ENCODE measurements at regions not wholly inside any gene's neighbourhood (a gene's known extent, or its start where the extent isn't known, plus 50 kb on each side); places are given as distances from the start of the nearest gene placed in this dataset.

- TF ChIP-seq CTCF (IDR thresholded peaks at IDR 0.05; ENCODE audit: extremely low read depth, missing control alignments): no peak
- DNase-seq (ENCODE audit: low spot score): no peak
Observed at GRCh38 chr7:155916926-155917655, 104.8 kb upstream of the SHH start.

- DNase-seq (ENCODE audit: low spot score): no peak
- no peak for TF ChIP-seq CTCF (IDR thresholded peaks at IDR 0.05; ENCODE audit: extremely low read depth, missing control alignments)
Observed at GRCh38 chr7:155914341-155914740, 102.1 kb upstream of the SHH start.

- DNase-seq (ENCODE audit: low spot score): no peak
- no peak for TF ChIP-seq CTCF (IDR thresholded peaks at IDR 0.05; ENCODE audit: extremely low read depth, missing control alignments)
Observed at GRCh38 chr7:155913719-155914118, 101.5 kb upstream of the SHH start.

GRCh38 chr7:155913291-155913690 lies 101.0 kb upstream of the SHH start:
- no peak for TF ChIP-seq CTCF (IDR thresholded peaks at IDR 0.05; ENCODE audit: extremely low read depth, missing control alignments)
- no peak for DNase-seq (ENCODE audit: low spot score)

- TF ChIP-seq CTCF (IDR thresholded peaks at IDR 0.05; ENCODE audit: extremely low read depth, missing control alignments): no peak
- DNase-seq (ENCODE audit: low spot score): no peak
Observed at GRCh38 chr7:155911471-155912105, 99.3 kb upstream of the SHH start.

GRCh38 chr7:155908385-155908784 lies 96.1 kb upstream of the SHH start:
- no peak for DNase-seq (ENCODE audit: low spot score)

More at GRCh38 chr7:155908385-155908784, 96.1 kb upstream of the SHH start:
- TF ChIP-seq CTCF (IDR thresholded peaks at IDR 0.05; ENCODE audit: extremely low read depth, missing control alignments): no peak
